ENCODE measurements at regions not wholly inside any gene's neighbourhood (a gene's known extent, or its start where the extent isn't known, plus 50 kb on each side); places are given as distances from the start of the nearest gene placed in this dataset.
"Not testable (repeated sequence)": the region's sequence is repeated elsewhere in the genome, so short reads cannot be mapped to it uniquely, and the experiment has no call there.

DNA sequence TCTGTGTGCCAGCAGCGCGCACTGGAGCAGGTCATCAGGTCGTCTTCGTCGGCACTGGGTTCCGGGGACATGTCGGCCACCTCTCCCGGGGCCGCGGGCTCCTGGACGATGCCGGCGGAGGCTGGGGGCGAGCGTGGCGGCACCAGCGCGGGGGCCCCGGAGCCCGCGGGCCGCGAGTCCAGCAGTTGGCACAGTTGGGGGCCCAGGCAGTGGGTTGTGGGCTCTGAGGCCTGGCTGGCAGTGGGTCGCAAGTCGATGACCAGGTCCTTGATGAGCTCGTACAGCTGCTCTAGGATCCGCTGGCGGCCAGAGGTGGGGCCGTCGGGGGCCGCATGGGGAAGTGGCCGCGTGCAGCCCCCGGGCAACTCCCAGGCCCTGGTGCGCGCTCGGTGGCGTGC, 300.5 kb downstream of the CCDC74A start:
- TF ChIP-seq, protein P1, sequence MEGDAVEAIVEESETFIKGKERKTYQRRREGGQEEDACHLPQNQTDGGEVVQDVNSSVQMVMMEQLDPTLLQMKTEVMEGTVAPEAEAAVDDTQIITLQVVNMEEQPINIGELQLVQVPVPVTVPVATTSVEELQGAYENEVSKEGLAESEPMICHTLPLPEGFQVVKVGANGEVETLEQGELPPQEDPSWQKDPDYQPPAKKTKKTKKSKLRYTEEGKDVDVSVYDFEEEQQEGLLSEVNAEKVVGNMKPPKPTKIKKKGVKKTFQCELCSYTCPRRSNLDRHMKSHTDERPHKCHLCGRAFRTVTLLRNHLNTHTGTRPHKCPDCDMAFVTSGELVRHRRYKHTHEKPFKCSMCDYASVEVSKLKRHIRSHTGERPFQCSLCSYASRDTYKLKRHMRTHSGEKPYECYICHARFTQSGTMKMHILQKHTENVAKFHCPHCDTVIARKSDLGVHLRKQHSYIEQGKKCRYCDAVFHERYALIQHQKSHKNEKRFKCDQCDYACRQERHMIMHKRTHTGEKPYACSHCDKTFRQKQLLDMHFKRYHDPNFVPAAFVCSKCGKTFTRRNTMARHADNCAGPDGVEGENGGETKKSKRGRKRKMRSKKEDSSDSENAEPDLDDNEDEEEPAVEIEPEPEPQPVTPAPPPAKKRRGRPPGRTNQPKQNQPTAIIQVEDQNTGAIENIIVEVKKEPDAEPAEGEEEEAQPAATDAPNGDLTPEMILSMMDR (IDR thresholded peaks at IDR 0.05; ENCODE audit: insufficient read depth, missing control alignments), result no peak
- DNase-seq (ENCODE audit: insufficient read length, low spot score) (no peak), FAIRE-seq (no peak)

DNA sequence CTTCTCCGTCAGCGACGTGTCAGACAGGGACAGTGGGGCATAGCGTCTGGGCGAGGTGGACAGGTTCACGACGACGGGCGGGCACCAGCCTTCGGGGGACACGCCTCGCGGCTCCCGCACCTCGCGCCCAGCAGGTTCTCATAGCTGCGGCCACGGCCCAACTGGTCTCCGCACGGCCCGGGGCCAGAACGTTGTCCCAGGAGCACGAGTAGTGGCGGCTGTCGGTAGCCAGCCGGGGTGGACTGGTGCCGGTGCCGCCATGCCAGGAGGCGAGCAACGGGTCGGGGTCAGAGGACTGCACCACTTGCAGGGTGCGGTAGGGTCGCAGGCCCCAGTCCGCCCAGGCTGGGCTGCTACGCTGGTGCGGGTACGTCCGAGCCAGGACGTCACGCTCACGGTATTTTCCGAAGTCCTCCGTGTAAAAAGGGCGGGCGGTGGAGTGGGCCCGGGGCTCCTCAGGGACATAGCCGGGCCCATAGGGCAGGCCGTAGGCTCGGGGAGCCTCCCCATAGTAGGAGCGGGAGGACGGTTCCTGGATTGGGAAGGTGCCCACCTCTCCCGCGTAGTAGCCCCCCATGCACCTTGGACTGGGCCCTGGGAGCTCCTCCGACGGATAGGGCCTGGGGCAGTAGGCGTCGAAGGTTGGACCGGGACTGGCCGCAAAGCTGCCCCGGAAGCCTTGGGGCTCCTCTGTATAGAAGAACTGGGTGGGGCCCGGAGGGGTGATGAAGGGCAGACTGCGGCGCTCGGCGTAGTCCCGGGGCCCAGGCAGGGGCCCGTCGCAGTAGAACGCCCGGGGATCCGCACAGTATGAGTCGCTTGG, 301.2 kb downstream of the CCDC74A start:
- DNase-seq (ENCODE audit: insufficient read length, low spot score); FAIRE-seq: not testable (repeated sequence)

DNA sequence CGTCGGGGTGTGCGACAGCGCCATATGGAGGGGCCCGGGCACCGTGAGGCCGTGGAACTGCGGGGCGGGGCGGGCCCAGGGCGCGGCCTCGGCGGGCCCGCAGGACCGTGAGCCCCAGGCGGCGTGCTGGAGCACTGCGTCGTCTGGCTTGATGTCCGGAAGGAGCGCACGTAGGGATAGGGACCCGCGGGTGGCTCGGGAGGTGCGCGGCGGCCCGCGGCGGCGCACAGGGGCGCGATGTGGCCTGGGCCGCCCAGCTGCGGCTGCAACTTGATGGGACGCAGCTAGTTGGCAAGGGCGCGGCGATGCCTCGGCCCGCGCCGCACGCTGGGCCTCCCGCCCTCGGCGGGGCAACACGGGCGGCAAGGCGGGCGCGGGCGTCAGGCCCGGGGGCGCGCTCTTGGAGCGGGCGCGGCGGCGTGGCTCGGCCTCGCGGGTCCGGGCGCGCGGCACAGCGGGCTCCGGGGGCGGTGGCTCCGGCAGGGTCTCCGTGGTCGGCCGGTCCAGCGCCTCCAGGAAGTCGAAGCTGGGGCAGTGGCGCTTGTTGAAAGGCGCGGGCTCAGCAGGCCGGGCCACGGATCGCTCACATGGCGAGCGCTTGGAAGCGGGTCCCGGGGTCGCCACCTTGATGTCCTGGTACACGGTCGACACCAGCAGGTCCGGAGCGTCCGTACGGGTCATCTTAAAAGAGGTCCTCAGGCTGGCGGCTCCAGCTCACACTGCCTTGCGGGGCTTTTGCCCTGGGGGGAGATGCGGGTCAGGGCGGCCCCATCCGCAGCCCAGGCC, 302.0 kb downstream of the CCDC74A start:
- FAIRE-seq, result not testable (repeated sequence)

DNA sequence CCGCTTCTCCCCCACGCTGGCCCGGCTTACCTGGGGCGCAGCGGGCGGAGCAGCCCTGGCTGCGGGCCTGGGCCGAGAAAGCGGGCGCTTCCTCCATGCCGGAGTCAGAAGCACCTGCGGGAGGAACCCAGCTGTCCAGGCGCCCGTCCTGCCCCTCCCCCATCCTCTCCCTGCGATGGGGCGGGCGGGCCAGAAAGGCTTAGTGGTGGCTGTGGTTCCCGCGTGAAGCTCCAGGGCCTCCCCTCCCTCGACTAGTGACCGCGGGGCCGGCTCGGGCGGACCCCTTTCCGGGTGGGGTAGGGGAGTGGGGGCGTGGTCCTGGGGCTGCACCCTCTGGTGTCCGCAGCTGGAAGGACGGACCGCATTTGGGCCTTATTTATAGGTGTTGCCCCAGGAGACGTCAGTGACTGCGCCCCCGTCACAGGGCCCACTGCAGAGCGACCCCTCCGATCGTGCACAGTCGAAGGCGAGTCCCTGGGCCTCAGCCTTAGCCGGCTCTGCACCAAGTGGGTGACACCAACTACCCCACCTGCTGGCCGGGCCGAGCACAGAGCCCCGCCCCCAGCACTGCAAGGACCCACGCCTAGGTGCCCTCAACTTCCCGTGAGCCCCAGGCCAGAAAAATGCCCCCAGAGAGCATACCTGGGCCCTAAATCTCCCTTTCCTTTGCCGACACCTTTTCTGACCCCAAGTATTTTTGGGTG, 302.7 kb downstream of the CCDC74A start:
- not testable (repeated sequence) for FAIRE-seq; DNase-seq (ENCODE audit: insufficient read length, low spot score)

More for the DNA sequence above, 302.0 kb downstream of the CCDC74A start:
- DNase-seq (ENCODE audit: insufficient read length, low spot score), result not testable (repeated sequence)

DNA sequence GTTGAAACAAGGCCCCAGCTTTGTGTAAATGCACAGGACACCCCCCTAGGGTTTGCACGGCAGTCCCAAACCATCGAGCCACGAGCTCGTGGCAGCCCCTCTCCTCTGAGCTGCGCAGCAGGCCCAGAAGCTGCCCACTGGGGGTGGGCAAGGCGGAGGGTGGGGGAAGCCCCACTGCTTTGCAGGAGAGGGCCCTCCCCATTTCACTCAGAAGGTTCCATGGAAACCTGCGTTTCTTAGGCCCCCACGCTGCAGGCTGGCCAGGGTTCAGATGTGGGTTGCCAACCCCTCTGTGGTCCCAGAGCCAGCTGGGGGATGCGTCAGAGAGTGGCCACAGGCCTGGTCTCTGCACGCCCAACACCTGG, 303.2 kb downstream of the CCDC74A start:
- not testable (repeated sequence) for DNase-seq (ENCODE audit: insufficient read length, low spot score); FAIRE-seq

DNA sequence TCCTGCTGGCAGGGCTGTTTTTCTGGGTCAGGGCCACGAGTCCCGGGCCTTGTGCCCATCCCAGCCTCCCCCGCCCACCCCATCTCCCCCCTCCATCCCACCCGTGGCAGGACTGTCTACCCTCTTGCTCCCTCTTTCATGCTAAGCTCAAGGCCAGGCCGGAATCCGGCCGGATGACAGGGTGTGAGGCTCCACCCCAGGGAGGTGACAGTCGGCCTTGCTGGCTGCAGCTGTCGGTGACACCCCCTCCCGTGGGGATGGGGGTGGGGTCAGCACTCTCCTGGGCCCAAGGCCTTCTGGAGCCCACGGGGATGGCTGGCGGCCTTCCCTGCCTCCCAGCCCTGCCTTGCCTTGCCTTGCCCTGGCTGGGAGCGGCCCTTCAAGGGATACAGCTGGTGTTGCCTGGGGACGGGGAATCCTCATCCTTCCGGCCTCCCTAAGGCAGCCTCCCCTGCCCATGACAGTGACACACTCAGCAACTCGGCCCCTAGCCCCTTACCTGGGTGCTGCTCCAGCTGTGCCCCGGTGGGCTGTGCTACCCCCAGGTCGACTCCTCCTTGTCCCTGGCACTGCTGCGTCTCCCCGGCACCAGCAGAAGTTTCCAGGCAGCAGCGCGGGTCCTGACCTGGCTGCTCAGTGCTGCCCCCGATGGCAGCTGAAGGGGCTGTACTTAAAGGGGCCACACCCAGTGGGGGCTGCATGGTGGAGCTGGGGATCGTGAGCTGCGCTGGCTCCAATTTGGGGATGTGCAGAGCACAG, 303.9 kb downstream of the CCDC74A start:
- TF ChIP-seq, protein P1 (IDR thresholded peaks at IDR 0.05; ENCODE audit: insufficient read depth, missing control alignments), result peak; percentile 14
- not testable (repeated sequence) for DNase-seq (ENCODE audit: insufficient read length, low spot score); FAIRE-seq

DNA sequence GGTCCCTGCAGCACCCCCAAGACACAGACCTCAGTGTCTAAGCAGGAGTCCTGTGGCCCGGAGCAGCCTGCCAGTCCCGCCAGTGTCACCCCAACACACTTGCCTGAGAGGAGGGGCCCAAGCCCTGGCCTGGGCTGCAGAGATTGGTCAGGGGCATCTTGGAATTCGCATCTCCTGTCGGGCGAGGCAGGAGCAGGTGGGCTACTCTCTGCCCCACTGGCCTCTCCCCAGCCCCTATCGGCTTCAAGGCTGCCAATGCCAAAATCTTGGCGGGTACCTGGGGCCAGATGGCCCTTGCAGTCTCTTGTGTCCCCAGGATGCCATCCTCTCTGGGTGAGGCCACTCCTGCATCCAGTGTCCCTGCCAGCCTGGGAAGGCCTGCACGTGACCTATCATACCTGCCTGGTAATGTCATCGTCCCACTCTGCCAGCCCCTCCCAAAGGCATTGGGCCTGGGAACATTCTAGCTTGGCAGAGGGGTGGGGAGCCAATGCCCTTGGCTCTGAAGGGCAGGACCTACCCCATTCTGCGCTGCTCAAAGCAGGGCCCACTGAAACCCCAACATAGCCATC, 304.6 kb downstream of the CCDC74A start:
- not testable (repeated sequence) for DNase-seq (ENCODE audit: insufficient read length, low spot score); FAIRE-seq

DNA sequence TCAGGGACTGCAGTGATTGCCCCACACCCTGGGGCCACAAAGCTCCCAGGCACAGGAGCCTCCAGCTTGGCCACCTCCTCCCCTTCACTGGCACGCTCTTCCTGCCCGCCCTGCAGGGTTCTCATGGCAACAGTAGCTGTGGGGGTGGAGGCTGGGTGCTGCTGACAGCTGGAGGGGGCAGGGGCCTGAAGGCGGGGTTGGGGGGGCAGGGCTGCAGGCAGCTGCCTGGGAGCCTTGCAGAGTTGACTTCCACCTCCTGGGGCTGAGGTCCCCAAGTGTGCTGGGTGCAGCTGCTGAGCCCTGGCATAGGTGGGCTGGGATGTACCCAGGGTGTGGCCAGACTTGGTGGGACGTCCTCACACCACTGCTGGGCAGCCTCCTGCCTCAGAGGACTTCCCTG, 305.2 kb downstream of the CCDC74A start:
- not testable (repeated sequence) for DNase-seq (ENCODE audit: insufficient read length, low spot score); FAIRE-seq

DNA sequence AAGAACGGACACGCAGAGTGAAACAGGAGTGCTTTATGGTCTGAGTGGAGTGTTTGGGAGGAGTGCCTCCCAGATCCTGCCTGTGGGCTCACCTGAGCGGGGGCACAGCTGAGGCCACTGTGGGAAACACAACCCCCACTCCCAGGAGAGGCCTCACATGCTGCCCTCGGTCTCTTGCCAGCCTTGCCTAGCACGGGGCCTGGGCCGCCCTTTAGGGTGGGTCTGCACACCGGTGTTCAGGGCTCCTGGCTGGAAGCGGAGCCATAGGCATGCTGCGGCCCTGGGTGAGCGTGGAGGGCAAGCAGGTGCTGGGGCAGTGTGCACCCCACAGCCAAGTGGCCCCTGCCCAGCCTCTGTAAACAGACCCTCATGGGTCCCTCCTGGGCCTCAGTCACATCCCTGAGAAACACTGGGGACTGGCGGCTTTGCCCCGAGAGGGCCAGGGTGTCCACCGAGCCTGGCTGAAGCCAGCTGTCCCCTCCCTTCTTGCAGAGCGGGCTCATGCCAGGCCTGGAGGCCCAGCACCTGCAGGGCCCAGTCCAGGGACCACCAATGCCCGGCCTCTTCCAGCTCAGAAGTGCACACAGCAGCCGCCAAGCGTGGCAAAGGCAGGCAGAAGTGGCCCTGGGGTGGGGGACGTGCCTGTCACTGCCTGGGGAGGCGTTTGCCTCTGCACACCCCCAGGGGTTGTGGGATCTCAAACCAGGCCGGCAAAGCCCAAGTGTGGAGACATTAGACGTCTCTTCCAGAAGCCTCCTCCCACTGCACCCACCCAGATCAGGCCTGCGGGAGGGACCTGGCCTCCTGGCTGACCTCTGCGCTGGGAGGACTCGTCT, 305.9 kb downstream of the CCDC74A start:
- DNase-seq (ENCODE audit: insufficient read length, low spot score); FAIRE-seq: not testable (repeated sequence)

DNA sequence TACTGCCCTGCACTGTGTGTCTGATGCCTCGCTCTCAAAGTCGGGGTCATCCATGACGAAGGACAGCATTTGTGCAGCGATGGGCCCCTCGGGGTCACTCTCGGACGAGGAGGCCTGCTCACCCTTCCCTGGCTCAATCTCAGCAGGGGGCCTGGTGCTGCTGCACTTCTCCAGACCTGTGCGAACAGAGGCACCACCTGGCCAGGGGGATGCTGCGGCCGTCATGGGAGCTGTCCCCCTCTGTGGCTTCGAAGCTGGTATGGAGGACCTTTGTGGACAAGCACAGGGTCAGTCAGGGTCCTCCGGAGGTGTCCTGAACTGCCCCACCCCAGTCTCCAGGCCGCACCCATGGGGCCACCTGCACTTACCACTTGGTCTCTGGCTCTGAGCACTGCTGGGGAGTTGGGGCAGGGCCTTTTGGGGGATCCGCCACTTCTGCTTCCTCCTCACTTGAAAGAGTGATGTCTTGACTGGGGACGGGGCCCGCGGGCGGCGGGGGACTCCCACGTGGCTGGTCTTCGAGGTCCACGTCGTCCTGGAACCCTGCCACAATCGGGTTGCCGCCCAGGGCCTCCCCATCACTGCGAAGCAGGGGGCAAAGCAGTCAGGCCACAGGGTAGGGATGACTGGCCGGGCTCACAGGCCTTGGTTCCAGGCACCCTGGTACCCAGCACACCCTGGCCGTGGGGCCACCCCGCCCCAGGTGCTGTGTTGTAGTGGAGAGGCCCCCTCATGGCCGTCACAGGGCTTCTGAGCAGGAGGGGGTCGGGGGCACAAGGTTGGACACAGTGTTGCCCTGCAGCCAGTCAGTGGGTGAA, 306.7 kb downstream of the CCDC74A start:
- not testable (repeated sequence) for FAIRE-seq; DNase-seq (ENCODE audit: insufficient read length, low spot score)

DNA sequence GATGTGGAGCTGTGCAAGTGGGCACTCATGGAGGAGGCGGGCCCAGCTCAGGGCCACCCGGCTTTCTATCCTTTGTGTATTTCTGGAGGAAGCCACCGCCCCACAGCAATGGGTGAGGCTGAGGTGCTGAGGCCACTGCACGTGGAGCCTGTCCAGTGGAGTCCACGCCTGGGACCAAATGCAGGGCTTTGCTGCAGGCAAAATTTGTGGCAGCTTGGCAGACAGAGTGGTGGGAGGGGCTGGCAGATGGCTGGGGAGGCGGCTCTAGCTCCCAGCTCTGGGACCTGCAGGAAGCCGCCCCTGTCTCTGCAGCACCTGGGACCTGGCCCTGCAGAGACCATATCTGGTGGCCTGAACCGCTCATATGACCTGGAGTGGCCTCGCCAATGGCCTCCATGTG, 307.3 kb downstream of the CCDC74A start:
- not testable (repeated sequence) for FAIRE-seq; DNase-seq (ENCODE audit: insufficient read length, low spot score)
